H7 (cell line): ENCODE measurements at regions not wholly inside any gene's neighbourhood (a gene's known extent, or its start where the extent isn't known, plus 50 kb on each side); places are given as distances from the start of the nearest gene placed in this dataset.

Source experiments
- DNase-seq: peaks from one replicate; pipeline ENCODE4 v3.0.0; 2012
- H3K27me3 ChIP-seq: 2 replicates; pipeline ENCODE4 v1.6.0; 2011; ENCODE audit warnings: mild to moderate bottlenecking, low read length; ENCODE audit not compliant: control insufficient read depth, insufficient read depth
- H3K36me3 ChIP-seq: replicated peaks from 2 replicates; pipeline ENCODE4 v1.5.1; 2011; ENCODE audit warnings: low read length; ENCODE audit not compliant: control insufficient read depth, insufficient read depth
- H3K4me3 ChIP-seq: 2 replicates; pipeline ENCODE4 v1.5.1; 2011; ENCODE audit warnings: low read depth, mild to moderate bottlenecking, control low read depth, low read length, moderate library complexity; ENCODE audit not compliant: insufficient read depth

DNA sequence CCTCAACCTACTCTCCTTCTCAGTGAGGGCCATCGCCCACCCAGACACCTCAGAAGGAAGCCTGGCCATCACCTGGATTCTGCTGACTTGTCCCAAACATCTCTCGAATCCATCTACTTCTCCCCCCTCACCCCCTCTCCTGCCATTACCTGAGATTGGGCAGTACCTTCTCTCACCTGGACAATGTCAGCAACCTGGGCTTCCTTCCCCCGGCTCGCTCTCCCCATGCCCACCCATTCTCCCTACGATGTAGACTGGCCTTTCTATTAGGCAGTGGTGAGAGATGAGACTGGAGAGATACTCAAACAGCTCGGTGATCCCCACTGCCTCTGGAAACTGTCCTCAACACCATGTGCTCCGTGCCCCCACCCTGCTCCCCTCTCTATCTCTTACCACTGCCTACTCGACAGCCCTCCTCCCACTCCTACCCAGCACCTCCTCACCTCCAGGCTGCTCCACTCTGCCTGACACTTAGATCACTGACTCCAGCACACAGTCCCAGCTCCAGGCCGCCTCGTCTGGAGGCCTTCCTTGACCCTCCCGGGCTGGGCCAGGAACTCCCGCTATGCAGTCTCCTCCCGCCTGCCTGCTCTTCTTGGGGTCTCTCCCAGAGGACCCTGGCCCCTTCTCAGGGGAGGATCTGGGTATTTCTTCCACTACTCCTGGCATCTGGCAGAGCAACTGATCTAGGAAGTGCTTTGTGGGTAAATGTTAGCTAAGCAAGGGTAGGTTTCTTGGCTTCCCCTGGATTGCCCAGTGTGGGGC lies 235.8 kb upstream of the NLRP1 start:
- Histone ChIP-seq H3K4me3 (no peak overlapping the region), H3K27me3 (no peaks in the 10 kb centered on the region), H3K36me3 (no peaks in the 10 kb centered on the region)
- DNase-seq, result no peak

DNA sequence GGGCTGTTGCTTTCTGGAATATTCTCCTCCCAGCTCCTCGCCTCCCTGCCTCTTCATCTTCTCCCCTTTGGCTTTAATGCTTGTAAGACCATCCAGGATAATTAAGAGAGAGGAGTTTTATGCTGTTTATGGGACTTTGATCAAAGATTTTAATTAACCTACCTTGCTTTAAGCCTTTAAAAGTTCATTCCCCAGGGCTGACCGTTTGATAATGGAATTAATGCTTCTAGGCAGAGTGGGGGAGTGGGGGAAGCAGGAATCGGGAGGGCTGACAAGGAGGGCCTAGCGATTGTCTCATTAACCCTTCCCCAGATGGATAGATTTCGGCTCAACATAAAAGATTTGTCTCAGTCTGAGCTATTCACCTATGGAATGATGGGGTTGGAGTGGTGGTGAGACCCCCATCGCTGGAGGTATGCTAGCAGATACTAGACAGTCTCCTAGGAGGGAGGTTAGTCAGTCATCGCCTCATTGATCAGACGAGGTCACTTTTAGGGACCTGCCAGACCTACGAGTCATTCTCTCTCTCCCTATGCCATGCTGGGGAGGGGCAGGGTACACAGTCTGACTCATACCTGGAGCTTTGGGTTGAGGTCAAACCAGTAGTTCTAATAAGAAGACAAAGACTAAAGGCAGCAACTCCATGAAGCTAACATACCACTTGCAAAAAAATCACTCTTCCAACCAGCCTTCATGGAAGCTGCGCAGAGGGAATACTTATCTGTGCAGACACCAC lies 236.6 kb upstream of the NLRP1 start:
- no peaks in the 10 kb centered on the region for H3K27me3 ChIP-seq

DNA sequence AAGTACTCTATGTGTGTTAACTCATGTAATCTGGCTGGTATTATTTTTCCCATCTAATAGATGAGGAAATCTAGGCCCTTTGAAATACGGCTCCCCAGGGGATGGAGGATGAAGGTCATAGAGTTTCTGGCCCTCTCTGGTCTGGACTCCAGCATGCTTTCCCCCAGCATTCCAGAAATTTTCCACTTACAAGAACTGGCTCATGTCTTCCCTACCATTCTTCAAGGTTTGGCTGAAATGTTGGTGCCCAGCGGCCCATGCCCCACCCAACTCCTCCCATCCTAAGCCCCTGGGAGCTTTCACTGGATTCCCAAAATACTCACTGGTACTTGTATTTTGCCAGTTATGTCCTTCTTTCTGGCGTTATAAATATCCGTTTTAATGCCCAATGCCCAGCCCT lies 237.5 kb upstream of the NLRP1 start:
- DNase-seq, result no peak
- no peak overlapping the region for H3K4me3 ChIP-seq
- H3K27me3 ChIP-seq, result no peaks in the 10 kb centered on the region
- H3K36me3 ChIP-seq, result no peaks in the 10 kb centered on the region

More for the DNA sequence above, 236.6 kb upstream of the NLRP1 start:
- no peak overlapping the region for H3K4me3 ChIP-seq
- no peaks in the 10 kb centered on the region for H3K36me3 ChIP-seq
- DNase-seq, result no peak

DNA sequence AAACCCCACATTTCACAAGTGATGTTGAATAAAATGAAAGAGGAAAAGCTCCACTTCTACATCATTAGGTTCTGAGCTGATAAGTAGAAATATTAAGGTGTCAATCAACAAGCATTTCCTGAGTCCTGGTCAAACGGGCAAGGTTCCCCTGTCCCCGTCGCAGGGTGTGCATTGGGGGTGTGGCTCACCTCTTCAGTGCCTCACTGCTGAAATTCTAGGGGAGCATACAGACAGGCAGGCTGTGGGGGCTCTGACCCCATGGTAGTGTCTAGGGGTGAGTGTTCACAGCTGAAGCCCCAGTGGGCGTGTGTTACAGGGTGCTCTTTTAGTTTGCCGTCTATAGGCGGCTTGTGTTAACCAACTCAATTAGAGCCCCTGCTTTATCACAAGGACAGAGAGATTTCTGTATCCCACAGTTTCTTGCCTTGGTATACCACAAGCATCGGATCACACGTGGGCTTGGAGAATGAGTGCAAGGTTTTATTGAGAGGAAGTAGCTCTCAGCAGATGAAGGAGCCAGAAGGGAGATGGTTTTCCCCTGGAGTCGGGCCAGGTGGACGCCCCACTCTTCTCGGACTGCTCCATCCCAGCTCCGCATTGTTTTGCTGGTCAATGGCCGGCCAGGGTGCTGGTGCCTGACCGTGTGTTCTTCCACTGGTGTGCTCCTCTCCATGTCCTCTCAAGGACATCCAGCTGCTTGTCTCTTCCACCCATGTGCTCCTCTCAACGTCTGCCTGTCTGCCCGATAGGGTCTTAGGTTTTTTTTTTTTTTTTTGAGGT lies 238.2 kb upstream of the NLRP1 start:
- DNase-seq, result no peak

DNA sequence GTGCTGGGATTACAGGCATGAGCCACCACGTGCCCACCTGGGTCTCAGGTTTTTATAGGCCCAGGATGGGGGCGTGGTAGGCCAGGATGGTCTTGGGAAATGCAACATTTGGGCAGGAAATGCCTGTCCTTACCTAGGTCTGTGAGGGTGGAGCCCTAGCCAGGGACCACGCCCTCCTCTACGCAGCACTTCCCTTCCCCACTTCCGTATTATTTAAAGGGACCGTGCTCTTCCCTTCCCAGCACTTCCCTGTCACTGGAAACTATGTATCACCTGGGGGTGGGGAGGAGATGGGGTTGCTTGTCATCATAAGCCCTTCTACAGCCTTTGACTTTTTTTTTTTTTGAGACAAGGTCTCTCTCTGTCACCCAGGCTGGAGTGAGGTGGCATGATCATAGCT lies 238.9 kb upstream of the NLRP1 start:
- H3K36me3 ChIP-seq, result no peaks in the 10 kb centered on the region
- DNase-seq, result no peak
- no peaks in the 10 kb centered on the region for H3K27me3 ChIP-seq
- no peak overlapping the region for H3K4me3 ChIP-seq

More for the DNA sequence above, 238.2 kb upstream of the NLRP1 start:
- H3K36me3 ChIP-seq, result no peaks in the 10 kb centered on the region
- no peaks in the 10 kb centered on the region for H3K27me3 ChIP-seq
- H3K4me3 ChIP-seq, result no peak overlapping the region

DNA sequence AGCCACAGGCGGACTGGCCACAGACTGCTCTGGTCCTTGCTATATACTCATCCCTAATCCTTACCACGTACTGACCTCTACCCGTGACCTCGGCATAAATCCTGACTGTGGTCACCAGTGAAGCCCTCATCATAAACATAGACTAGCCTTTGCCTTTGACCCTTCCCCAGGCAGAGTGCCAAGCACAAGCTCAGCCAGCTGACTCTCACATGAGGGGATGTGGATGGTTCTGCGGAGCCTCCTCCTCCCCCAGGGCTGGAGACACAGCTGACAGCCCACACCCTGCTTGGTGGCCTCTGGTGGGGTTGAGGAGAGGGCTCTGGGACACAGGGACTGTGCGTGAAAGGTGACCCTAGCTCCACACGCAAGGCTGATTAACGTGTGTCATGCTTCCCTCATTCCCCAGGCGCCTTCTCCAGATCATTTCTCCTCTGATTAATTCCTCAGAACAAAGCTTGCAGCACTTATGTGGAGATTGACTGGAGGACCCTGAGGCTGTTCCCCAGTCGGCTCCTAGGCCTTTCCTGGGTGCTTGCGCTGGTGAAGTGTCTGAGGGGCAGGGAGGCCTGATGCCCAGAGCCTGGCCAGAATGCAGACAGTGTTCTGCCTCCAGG lies 241.5 kb upstream of the NLRP1 start:
- H3K4me3 ChIP-seq, result no peak overlapping the region
- no peaks in the 10 kb centered on the region for H3K27me3 ChIP-seq
- no peaks in the 10 kb centered on the region for H3K36me3 ChIP-seq
- no peak for DNase-seq

DNA sequence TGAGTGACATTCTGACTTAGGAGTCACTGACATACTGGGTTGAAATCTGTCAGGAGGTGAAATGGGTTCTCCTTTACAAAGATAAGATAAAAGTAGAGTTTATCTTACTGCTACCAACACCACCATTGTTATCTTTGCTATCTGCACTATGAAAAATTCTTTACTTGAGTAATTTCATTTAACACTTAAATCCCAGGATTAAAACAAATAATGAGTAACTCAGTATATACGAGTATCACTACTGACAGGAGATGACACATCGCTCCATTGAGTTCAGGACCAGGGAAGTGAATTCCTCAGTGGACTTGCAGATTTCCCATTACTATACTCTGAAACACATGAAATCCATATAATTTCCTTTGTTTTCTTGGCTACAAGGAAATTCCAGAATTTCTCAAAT lies 242.1 kb upstream of the NLRP1 start:
- Histone ChIP-seq H3K4me3 (no peak overlapping the region), H3K27me3 (no peaks in the 10 kb centered on the region), H3K36me3 (no peaks in the 10 kb centered on the region)
- DNase-seq, result no peak

DNA sequence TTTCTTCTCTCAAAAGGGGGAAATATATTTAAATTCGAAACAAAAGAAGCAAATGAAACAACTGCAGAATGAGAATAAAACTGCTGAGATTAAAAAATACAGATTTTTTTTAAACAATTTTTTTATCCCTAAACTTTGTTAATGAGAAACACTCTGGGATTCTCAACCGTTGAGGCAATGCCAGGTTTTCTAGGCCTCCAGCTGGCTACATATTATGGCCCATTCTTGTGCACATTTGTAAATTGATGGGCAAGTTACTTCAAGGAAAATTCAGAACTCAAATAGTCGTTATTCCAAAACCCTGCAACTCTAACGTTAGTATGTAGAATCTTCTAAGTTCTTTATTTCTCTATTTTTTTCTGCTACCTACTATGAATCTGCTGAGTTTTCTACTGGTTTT lies 239.3 kb upstream of the WSCD1 start:
- Histone ChIP-seq H3K36me3 (no peaks in the 10 kb centered on the region), H3K4me3 (no peak overlapping the region), H3K27me3 (no peaks in the 10 kb centered on the region)
- DNase-seq, result no peak

DNA sequence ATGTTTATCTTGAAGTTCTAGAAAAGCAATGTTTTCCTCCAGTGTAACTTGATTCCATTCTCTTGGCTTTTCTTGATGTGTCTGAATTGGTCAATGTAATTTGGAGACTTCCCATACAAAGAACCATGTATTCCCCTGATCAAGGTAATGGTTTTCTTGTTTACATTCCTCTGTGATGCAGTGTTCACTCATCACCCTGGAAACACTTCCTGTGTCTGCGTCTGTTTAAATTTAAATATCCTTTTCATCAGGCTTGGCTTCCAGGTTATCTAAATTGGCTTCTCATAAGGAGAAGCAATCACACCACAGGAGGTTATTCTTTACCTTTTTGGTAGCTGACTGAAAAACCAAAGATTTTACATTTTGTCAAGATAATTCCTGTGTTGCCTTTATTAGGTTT lies 237.3 kb upstream of the WSCD1 start:
- H3K4me3 ChIP-seq, result no peak overlapping the region
- peak; percentile 48 for DNase-seq
- no peaks in the 10 kb centered on the region for H3K36me3 ChIP-seq
- H3K27me3 ChIP-seq, result no peaks in the 10 kb centered on the region

DNA sequence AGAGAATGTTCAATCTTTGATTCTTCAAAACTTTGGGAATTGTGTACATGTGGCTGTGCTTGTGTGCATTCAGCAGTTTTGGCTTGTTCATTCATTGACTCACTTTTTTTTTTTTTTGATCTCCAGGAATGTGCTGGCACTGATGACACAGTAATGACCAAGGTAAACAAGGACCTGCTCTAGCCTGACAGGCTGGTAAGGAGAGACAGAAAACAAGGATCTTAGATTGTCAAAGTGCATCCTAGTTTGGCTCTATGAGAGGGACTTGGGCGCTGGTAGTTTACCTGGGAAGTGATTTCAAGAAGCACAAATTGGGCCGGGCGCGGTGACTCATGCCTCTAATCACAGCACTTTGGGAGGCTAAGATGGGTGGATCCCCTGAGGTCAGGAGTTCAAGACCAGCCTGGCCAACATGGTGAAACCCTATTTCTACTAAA lies 233.1 kb upstream of the WSCD1 start:
- H3K36me3 ChIP-seq, result no peaks in the 10 kb centered on the region
- no peak overlapping the region for H3K4me3 ChIP-seq
- no peaks in the 10 kb centered on the region for H3K27me3 ChIP-seq
- no peak for DNase-seq

DNA sequence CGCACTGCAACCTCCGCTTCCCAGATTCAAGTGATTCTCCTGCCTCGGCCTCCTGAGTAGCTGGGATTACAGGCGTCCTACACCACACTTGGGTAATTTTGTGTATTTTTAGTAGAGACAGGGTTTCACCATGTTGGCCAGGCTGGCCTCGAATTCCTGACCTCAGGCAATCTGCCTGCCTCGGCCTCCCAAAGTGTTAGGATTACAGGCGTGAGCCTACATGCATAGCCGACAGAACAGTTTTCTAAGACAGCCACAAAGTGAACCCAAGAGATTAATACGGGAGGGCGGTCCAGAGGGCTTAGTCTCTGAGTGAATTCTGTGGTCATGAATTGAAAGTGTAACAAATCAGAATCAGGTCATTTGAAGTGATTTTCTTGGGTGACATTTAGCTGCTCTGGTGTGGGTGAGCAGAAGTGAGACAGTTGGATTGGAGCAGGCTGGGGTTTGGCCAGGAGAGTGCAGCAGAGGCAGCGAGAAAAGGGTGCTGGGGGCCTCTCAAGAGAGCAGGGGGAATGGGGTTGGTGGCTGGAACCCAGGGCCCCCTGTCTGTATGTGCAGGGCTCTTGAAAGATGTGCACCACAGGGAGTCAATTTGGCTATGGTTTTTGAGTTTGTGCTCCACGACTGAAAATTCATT lies 231.4 kb upstream of the WSCD1 start:
- no peaks in the 10 kb centered on the region for H3K36me3 ChIP-seq
- no peak overlapping the region for H3K4me3 ChIP-seq
- peak; percentile 43 for DNase-seq

DNA sequence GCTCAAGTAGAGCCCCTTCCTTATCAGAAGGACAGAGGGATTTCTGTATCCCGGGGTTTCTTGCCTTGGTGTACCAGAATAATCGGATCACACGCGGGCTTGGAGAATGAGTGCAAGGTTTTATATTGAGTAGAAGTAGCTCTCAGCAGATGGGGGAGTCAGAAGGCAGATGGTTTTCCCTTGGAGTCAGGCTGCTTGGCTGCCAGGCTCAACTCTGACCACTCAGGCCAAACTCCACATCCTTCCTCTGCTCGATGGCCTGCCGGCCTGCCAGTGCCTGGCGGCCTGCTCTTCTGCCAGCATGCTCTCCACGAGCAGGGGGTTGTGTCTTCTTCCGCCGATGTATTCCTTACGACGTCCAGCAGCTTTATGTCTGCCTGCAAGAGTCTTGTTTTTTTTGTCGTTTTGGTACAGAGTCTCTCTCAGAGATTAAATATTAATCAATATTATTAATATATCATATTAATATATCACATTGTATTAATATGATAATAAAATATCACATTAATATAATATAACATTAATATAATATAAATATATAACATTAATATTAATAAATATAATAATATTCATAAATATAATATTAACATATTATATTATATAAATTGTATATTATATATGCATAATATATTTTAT lies 229.2 kb upstream of the WSCD1 start:
- Histone ChIP-seq H3K36me3 (no peaks in the 10 kb centered on the region), H3K27me3 (no peaks in the 10 kb centered on the region), H3K4me3 (no peak overlapping the region)
- DNase-seq, result no peak

More for the DNA sequence above, 231.4 kb upstream of the WSCD1 start:
- H3K27me3 ChIP-seq, result no peaks in the 10 kb centered on the region

DNA sequence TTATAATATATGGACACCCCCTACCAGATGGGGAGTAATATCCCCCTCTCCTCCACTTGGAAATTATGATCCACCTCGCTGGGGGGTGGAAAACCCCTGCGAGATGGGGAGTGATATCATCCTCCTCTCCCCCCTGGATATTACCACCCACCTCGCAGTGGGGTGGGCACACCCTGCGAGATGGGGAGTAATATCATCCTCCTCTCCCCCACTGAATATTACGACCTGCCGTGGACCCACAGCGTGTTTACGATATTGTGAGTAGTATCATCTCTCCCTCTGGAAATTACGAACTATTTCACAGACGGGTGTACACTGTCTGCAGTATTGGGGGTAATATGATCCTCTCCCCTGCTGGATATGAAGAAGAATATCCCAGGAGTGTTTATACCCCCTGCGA lies 228.3 kb upstream of the WSCD1 start:
- no peak for DNase-seq
- Histone ChIP-seq H3K4me3 (no peak overlapping the region), H3K36me3 (no peaks in the 10 kb centered on the region), H3K27me3 (no peaks in the 10 kb centered on the region)
